Upper lobe of right lung (tissue), 1 donor: ENCODE measurements at regions not wholly inside any gene's neighbourhood (a gene's known extent, or its start where the extent isn't known, plus 50 kb on each side); places are given as distances from the start of the nearest gene placed in this dataset.
"Not testable (repeated sequence)": the region's sequence is repeated elsewhere in the genome, so short reads cannot be mapped to it uniquely, and the experiment has no call there.

Experiments used
- ATAC-seq: fragments of 200-7000 bp; cut with Tn5 transposase; one replicate; pipeline ENCODE4 v1.9.1; 2020; ENCODE audit warnings: mild to moderate bottlenecking, moderate library complexity
- DNase-seq: peaks from one replicate; pipeline ENCODE4 v3.0.0-alpha.2; 2020
- H3K27ac ChIP-seq: fragments of 200-600 bp; one replicate; pipeline ENCODE4 v1.8.0; 2022
- H3K27me3 ChIP-seq: fragments of 200-600 bp; one replicate; pipeline ENCODE4 v1.8.0; 2022; ENCODE audit warnings: mild to moderate bottlenecking
- H3K36me3 ChIP-seq: fragments of 200-600 bp; one replicate; pipeline ENCODE4 v1.8.0; 2022
- H3K4me1 ChIP-seq: fragments of 200-600 bp; one replicate; pipeline ENCODE4 v1.8.0; 2022
- H3K4me3 ChIP-seq: fragments of 200-600 bp; one replicate; pipeline ENCODE4 v1.8.0; 2022; ENCODE audit warnings: mild to moderate bottlenecking
- H3K9me3 ChIP-seq: fragments of 200-600 bp; one replicate; pipeline ENCODE4 v1.8.0; 2022
- intact Hi-C: fragments of 100-400 bp; cut with DNase I; formaldehyde crosslinking; loops from one replicate; pipeline ENCODE4 v1.11.0; 2022
- TF ChIP-seq, protein P1 (sequence below): fragments of 200-600 bp; IDR thresholded peaks from one replicate; pipeline ENCODE4 v1.8.0; 2022; ENCODE audit warnings: antibody characterized with exemption
- donor health status: DM: no; HTN: yes; CAD: no; lungs with severe emphysema.

DNA sequence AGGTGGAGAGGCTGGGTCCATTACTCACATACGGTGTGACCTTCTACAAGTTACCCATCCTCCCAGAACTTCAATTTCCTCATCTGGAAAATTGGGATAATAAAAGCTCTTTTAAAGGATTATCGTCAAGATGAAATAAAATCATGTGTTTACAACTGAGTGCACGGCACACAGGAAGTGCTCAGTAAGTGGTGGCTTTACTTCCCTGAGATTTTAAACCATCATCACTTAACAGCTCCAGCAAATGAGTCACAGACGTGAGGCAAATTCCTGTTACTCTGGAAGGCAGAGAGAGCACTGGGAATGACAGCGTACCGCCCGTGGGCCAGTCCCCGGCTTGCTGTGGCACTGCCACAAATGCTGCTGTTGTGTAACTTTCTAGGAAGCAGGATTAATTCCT, 64.1 kb downstream of the MRPL57 start:
- H3K4me3 ChIP-seq: no peak overlapping the region
- intact Hi-C loops: no loop called here
- TF ChIP-seq, protein P1, sequence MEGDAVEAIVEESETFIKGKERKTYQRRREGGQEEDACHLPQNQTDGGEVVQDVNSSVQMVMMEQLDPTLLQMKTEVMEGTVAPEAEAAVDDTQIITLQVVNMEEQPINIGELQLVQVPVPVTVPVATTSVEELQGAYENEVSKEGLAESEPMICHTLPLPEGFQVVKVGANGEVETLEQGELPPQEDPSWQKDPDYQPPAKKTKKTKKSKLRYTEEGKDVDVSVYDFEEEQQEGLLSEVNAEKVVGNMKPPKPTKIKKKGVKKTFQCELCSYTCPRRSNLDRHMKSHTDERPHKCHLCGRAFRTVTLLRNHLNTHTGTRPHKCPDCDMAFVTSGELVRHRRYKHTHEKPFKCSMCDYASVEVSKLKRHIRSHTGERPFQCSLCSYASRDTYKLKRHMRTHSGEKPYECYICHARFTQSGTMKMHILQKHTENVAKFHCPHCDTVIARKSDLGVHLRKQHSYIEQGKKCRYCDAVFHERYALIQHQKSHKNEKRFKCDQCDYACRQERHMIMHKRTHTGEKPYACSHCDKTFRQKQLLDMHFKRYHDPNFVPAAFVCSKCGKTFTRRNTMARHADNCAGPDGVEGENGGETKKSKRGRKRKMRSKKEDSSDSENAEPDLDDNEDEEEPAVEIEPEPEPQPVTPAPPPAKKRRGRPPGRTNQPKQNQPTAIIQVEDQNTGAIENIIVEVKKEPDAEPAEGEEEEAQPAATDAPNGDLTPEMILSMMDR: no peak
- H3K4me1 ChIP-seq: no peaks in the 10 kb centered on the region
- DNase-seq: no peak
- no peak overlapping the region for H3K27ac ChIP-seq
- H3K9me3 ChIP-seq: no peaks in the 10 kb centered on the region
- no peaks in the 10 kb centered on the region for H3K27me3 ChIP-seq
- H3K36me3 ChIP-seq: no peaks in the 10 kb centered on the region
- ATAC-seq: no peak

DNA sequence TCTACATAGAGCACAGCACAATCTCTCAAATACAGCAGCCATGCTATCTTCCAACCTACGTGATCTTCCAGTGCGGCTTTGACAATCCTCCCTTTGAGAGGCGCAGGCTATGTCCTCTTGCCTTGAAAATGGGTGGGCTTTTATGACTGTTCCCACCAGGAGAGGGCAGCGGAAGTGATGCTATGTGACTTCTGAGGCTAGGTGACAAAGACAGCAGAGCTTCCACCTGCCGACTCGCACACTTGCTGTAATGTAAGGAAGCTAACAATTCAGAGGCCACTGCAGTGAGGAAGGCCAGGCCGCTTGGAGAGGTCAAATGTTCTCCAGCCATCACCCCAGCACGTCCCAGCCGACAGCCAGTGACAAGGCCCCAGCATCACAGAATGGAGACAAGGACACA, 65.8 kb downstream of the MRPL57 start:
- Histone ChIP-seq H3K27ac (no peak overlapping the region), H3K4me1 (no peaks in the 10 kb centered on the region), H3K27me3 (no peaks in the 10 kb centered on the region), H3K4me3 (no peak overlapping the region), H3K9me3 (no peaks in the 10 kb centered on the region), H3K36me3 (no peaks in the 10 kb centered on the region)
- intact Hi-C loops: no loop called here
- TF ChIP-seq, protein P1: no peak
- ATAC-seq (no peak), DNase-seq (no peak)

DNA sequence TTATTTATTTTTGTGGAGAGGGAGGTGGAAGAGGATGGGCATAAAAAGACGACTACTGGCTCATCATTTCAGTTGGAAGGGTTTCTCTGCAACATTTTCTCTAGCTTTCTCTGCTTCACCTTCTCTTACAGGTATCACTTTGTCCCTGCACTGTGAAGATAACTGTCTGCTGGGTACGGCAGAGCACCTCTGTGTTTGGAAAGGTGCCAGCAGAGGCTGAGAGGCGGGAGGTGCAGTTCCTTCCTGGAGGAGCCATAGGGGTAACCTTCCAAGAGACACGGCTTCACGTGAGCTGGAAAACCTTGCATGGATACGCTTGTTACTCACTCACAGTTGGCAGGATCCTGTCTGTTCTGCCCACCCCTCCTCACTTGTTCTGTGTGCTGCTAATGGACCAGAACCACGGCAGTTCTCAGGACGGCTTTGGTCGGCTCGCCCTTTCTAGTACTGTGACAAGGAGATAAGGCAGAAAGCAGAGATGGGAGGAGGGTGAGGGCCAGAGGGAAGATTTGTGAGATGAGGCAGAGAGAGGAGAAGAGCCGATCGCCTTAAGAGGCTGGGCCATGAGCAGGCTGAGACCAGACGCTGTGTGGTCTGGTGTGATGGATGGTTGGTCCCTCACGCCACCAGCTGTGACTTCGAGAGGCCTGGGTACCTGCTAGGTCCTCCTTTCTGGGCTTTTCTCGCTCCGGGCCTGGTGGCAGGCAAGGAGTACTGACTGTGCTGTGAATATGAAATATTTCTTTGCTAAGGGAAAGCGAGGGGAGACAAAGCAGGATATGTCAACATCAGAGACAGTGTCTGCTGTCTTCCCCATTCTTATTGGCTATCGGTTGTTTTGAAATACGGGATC, 66.8 kb downstream of the MRPL57 start:
- intact Hi-C loops: no loop called here
- Histone ChIP-seq H3K4me3 (no peak overlapping the region), H3K36me3 (no peaks in the 10 kb centered on the region), H3K27ac (no peak overlapping the region), H3K9me3 (no peaks in the 10 kb centered on the region), H3K27me3 (no peaks in the 10 kb centered on the region), H3K4me1 (no peaks in the 10 kb centered on the region)
- TF ChIP-seq, protein P1: no peak
- ATAC-seq (no peak), DNase-seq (no peak)

DNA sequence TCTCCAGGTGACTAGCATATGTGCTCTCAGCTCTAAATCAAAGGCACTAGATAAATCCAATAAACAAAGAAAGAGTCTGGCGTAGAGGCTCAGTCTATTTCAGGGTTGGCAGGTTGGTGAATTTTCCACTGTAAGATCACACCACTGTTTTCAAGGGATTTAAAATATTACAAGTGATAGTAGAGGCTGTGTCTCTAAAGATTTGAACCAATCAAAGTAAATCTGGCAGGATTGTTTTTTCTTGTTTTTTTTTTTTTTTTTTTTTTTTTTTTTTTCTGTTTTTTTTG, 67.4 kb downstream of the MRPL57 start:
- intact Hi-C loops, H3K27me3 ChIP-seq, ATAC-seq, H3K4me3 ChIP-seq, H3K4me1 ChIP-seq, DNase-seq, H3K36me3 ChIP-seq, H3K27ac ChIP-seq, H3K9me3 ChIP-seq: not testable (repeated sequence)

DNA sequence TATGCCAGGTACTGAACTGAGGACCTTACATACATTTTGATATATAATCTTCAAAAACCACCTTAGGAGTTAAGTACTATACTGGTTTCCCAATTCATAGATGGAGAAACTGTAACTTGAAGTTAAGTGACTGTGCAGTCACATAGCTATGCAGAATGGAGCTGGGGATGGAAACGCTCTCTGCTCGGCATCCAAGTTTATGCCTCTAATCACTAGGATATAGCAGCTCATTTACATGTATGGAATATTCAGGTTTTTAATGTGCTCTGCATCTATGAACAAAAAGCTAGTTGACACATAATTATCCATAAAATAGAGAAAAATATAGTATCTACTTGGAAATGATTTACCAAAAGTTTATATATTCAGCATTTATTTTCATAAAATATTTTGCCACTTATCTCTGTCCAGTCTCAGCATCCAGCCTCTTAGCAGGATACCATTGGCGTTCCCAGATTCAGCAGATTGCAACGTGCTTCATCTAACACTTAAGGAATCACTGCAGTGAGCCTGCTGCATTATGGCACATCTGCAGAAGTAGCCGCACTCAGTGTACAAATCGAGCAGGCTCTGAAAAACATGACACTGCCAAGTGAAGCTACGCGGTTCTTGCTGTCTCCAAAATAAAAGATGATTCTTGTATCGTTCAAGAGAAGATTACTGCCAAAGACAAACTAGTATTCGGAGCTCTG, 70.4 kb downstream of the MRPL57 start:
- intact Hi-C loops: no loop called here
- no peaks in the 10 kb centered on the region for H3K27me3 ChIP-seq
- H3K36me3 ChIP-seq: no peaks in the 10 kb centered on the region
- TF ChIP-seq, protein P1: no peak
- no peak for DNase-seq
- no peak overlapping the region for H3K4me3 ChIP-seq
- no peaks in the 10 kb centered on the region for H3K9me3 ChIP-seq
- no peak overlapping the region for H3K27ac ChIP-seq
- H3K4me1 ChIP-seq: no peaks in the 10 kb centered on the region
- ATAC-seq: no peak

DNA sequence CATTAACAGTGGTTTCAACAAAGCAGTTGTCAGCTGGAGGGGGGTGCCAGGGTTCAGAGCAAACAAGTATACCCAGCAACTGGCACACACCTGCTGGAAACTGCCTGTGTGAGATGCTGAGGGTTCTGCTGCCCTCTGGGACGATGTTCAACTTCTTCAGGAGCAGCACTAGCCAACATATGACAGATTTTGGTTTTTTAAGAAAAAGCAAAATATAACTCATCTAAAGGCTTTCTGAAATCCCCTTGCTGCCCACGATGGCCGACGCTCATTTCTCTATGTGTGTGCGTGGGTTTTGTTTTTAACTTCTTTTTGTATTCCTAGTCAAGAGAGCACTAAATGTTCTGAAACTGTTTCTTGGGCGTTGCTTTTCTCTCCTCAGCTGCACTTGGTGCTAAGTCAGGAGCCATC, 79.9 kb downstream of the MRPL57 start:
- DNase-seq: no peak
- H3K4me1 ChIP-seq: no peaks in the 10 kb centered on the region
- H3K4me3 ChIP-seq: no peak overlapping the region
- H3K27me3 ChIP-seq: no peaks in the 10 kb centered on the region
- no peak for ATAC-seq
- H3K27ac ChIP-seq: no peak overlapping the region
- TF ChIP-seq, protein P1: no peak
- H3K9me3 ChIP-seq: no peaks in the 10 kb centered on the region
- H3K36me3 ChIP-seq: no peaks in the 10 kb centered on the region
- intact Hi-C loops: no loop called here
